ENCODE measurements at regions not wholly inside any gene's neighbourhood (a gene's known extent, or its start where the extent isn't known, plus 50 kb on each side); places are given as distances from the start of the nearest gene placed in this dataset.

- no TSS peak for BruUV-seq (replicated peaks)
- Histone ChIP-seq H3K27ac (no peak overlapping the region), H3F3A (ENCODE audit: insufficient read depth, low read depth) (no peaks in the 10 kb centered on the region), H2AFZ (no peak overlapping the region), H3K36me3 (ENCODE audit: low read depth) (no peaks in the 10 kb centered on the region), H3K4me2 (no peak overlapping the region), H3K9me2 (ENCODE audit: insufficient read depth) (no peaks in the 10 kb centered on the region), H3K79me2 (ENCODE audit: low read depth) (no peaks in the 10 kb centered on the region), H3K9me3 (ENCODE audit: insufficient read depth, low read depth) (no peaks in the 10 kb centered on the region), H3K27me3 (ENCODE audit: insufficient read depth, low read depth) (no peaks in the 10 kb centered on the region), H3K4me1 (replicated peaks; ENCODE audit: insufficient read depth) (no peaks in the 10 kb centered on the region), H3K4me3 (no peak overlapping the region), H4K20me1 (ENCODE audit: insufficient read depth) (no peaks in the 10 kb centered on the region)
- ChIA-PET POLR2A (ENCODE audit: unreplicated experiment) (no interaction called here), CTCF (no interaction called here)
- TF ChIP-seq CTCF (conservative IDR thresholded peaks at IDR 0.05): no peak
- no peak for TF ChIP-seq EZH2 (IDR thresholded peaks at IDR 0.05; ENCODE audit: low read depth)
- intact Hi-C loops (cut with micrococcal nuclease; ENCODE audit: unreplicated experiment): no loop called here
- no peak for DNase-seq
Observed at GRCh38 chr10:108735380-108735779, 1187.9 kb downstream of the XPNPEP1 start.

- no TSS peak for BruUV-seq (replicated peaks)
Observed at GRCh38 chr10:108721874-108722273, 1201.4 kb downstream of the XPNPEP1 start.

GRCh38 chr10:108716352-108716751 is 1207.0 kb downstream of the XPNPEP1 start:
- intact Hi-C loops (cut with micrococcal nuclease; ENCODE audit: unreplicated experiment): no loop called here

More at GRCh38 chr10:108721874-108722273, 1201.4 kb downstream of the XPNPEP1 start:
- no peak for DNase-seq
- TF ChIP-seq CTCF (conservative IDR thresholded peaks at IDR 0.05) (no peak), EZH2 (IDR thresholded peaks at IDR 0.05; ENCODE audit: low read depth) (no peak)
- Histone ChIP-seq H3K4me1 (replicated peaks; ENCODE audit: insufficient read depth) (no peaks in the 10 kb centered on the region), H3F3A (ENCODE audit: insufficient read depth, low read depth) (no peaks in the 10 kb centered on the region), H3K9me3 (ENCODE audit: insufficient read depth, low read depth) (no peaks in the 10 kb centered on the region), H3K79me2 (ENCODE audit: low read depth) (no peaks in the 10 kb centered on the region), H3K4me3 (no peak overlapping the region), H3K27ac (no peak overlapping the region), H3K9me2 (ENCODE audit: insufficient read depth) (no peaks in the 10 kb centered on the region), H3K4me2 (no peak overlapping the region), H2AFZ (no peak overlapping the region), H3K27me3 (ENCODE audit: insufficient read depth, low read depth) (no peaks in the 10 kb centered on the region), H3K36me3 (ENCODE audit: low read depth) (no peaks in the 10 kb centered on the region), H4K20me1 (ENCODE audit: insufficient read depth) (no peaks in the 10 kb centered on the region)
- POLR2A ChIA-PET (ENCODE audit: unreplicated experiment): no interaction called here
- CTCF ChIA-PET: no interaction called here
- intact Hi-C loops (cut with micrococcal nuclease; ENCODE audit: unreplicated experiment): no loop called here

More at GRCh38 chr10:108716352-108716751, 1207.0 kb downstream of the XPNPEP1 start:
- TF ChIP-seq CTCF (conservative IDR thresholded peaks at IDR 0.05): no peak
- TF ChIP-seq EZH2 (IDR thresholded peaks at IDR 0.05; ENCODE audit: low read depth): no peak
- no peak overlapping the region for H3K4me2 ChIP-seq
- no peaks in the 10 kb centered on the region for H3K4me1 ChIP-seq (replicated peaks; ENCODE audit: insufficient read depth)
- H3F3A ChIP-seq (ENCODE audit: insufficient read depth, low read depth): no peaks in the 10 kb centered on the region
- H3K27me3 ChIP-seq (ENCODE audit: insufficient read depth, low read depth): no peaks in the 10 kb centered on the region
- POLR2A ChIA-PET (ENCODE audit: unreplicated experiment): no interaction called here
- no TSS peak for BruUV-seq (replicated peaks)
- no peaks in the 10 kb centered on the region for H3K79me2 ChIP-seq (ENCODE audit: low read depth)
- no peak for DNase-seq
- H3K9me2 ChIP-seq (ENCODE audit: insufficient read depth): no peaks in the 10 kb centered on the region
- CTCF ChIA-PET: no interaction called here
- H2AFZ ChIP-seq: no peak overlapping the region
- no peak overlapping the region for H3K4me3 ChIP-seq
- no peak overlapping the region for H3K27ac ChIP-seq
- no peaks in the 10 kb centered on the region for H3K36me3 ChIP-seq (ENCODE audit: low read depth)
- no peaks in the 10 kb centered on the region for H3K9me3 ChIP-seq (ENCODE audit: insufficient read depth, low read depth)
- H4K20me1 ChIP-seq (ENCODE audit: insufficient read depth): no peaks in the 10 kb centered on the region

All from PC-9 (cell line).